Keratinocyte (primary cell): ENCODE measurements at regions not wholly inside any gene's neighbourhood (a gene's known extent, or its start where the extent isn't known, plus 50 kb on each side); places are given as distances from the start of the nearest gene placed in this dataset.

Experiments
- DNase-seq: peaks from one replicate; pipeline ENCODE4 v3.0.0-alpha.2; 2011; ENCODE audit warnings: low read depth, missing footprints, low spot score
- FAIRE-seq: peaks from 2 replicates; lab custom pipeline; 2011; peaks lifted over from hg19 to GRCh38; lab: Jason Lieb, UNC
- H2AFZ ChIP-seq: 2 replicates; pipeline ENCODE4 v1.6.0; 2012; ENCODE audit warnings: low read length, control low read depth, inconsistent platforms; ENCODE audit not compliant: control insufficient read depth
- H3K27ac ChIP-seq: 2 replicates; pipeline ENCODE4 v1.5.1; 2011; ENCODE audit warnings: low read length; ENCODE audit not compliant: control insufficient read depth, insufficient read depth
- H3K27me3 ChIP-seq: 3 replicates; pipeline ENCODE4 v1.6.0; 2011; ENCODE audit warnings: low read length; ENCODE audit not compliant: control insufficient read depth, insufficient read depth; ENCODE audit errors: extremely low read depth
- H3K36me3 ChIP-seq, 2 experiments: 2 replicates in 1 of 2; 3 replicates in 1 of 2; pipeline ENCODE4 v1.5.1; 2011; ENCODE audit warnings: low read length in 2 of 2, mild to moderate bottlenecking in 1 of 2; ENCODE audit not compliant: control insufficient read depth in 2 of 2, insufficient read depth in 2 of 2; ENCODE audit errors: extremely low read depth in 1 of 2
- H3K4me1 ChIP-seq: 3 replicates; pipeline ENCODE4 v1.5.1; 2011; ENCODE audit warnings: low read length; ENCODE audit not compliant: control insufficient read depth, insufficient read depth; ENCODE audit errors: extremely low read depth
- H3K4me2 ChIP-seq: 3 replicates; pipeline ENCODE4 v1.6.0; 2011; ENCODE audit warnings: low read depth, low read length; ENCODE audit not compliant: control insufficient read depth, insufficient read depth; ENCODE audit errors: extremely low read depth
- H3K4me3 ChIP-seq, 3 experiments: fragments of 200-600 bp in 1 of 3; sonication (generic) in 1 of 3; 2 replicates in 2 of 3; 3 replicates in 1 of 3; pipeline ENCODE4 v1.5.1; 2011 to 2016; ENCODE audit warnings: low read length in 3 of 3, mild to moderate bottlenecking in 3 of 3, control low read depth in 2 of 3, inconsistent platforms in 1 of 3, low read depth in 1 of 3, mixed read lengths in 1 of 3, mixed run types in 1 of 3, moderate library complexity in 1 of 3; ENCODE audit not compliant: control insufficient read depth in 2 of 3, insufficient read depth in 2 of 3; ENCODE audit errors: extremely low read depth in 1 of 3
- H3K79me2 ChIP-seq: 2 replicates; pipeline ENCODE4 v1.6.0; 2012; ENCODE audit warnings: low read length; ENCODE audit not compliant: control insufficient read depth, insufficient read depth
- H3K9ac ChIP-seq: 3 replicates; pipeline ENCODE4 v1.6.0; 2011; ENCODE audit warnings: low read length; ENCODE audit not compliant: control insufficient read depth, insufficient read depth; ENCODE audit errors: extremely low read depth
- H3K9me1 ChIP-seq: 3 replicates; pipeline ENCODE4 v1.6.0; 2011; ENCODE audit warnings: low read length; ENCODE audit not compliant: control insufficient read depth, insufficient read depth; ENCODE audit errors: extremely low read depth
- H3K9me3 ChIP-seq: 2 replicates; pipeline ENCODE4 v1.5.1; 2012; ENCODE audit warnings: low read depth, low read length; ENCODE audit not compliant: control insufficient read depth
- H4K20me1 ChIP-seq: 3 replicates; pipeline ENCODE4 v1.6.0; 2011; ENCODE audit warnings: low read length; ENCODE audit not compliant: control insufficient read depth, insufficient read depth; ENCODE audit errors: extremely low read depth
- EZH2 ChIP-seq: IDR thresholded peaks from one replicate; pipeline ENCODE4 v1.6.1; 2012; ENCODE audit warnings: inconsistent platforms, mild to moderate bottlenecking, low read length, moderate library complexity
- dilution Hi-C: fragments of 300-500 bp; cut with MboI; formaldehyde crosslinking; loops from one replicate; pipeline ENCODE4 v1.7.0; 2020; ENCODE audit warnings: low sequenced_read_pairs; ENCODE audit not compliant: extremely low pct_ligation_motif_present
- TF ChIP-seq, protein P1 (sequence below), 3 experiments: IDR thresholded peaks in 1 of 3; conservative IDR thresholded peaks in 1 of 3; optimal IDR thresholded peaks in 1 of 3; 2 replicates in 2 of 3; 3 replicates in 1 of 3; pipeline versions ENCODE3 to v1.5.1; 2011; ENCODE audit warnings: low read length in 3 of 3, mild to moderate bottlenecking in 3 of 3, moderate library complexity in 2 of 3, control low read depth in 1 of 3, inconsistent platforms in 1 of 3; ENCODE audit not compliant: insufficient read depth in 2 of 3; ENCODE audit errors: extremely low read depth in 1 of 3

DNA sequence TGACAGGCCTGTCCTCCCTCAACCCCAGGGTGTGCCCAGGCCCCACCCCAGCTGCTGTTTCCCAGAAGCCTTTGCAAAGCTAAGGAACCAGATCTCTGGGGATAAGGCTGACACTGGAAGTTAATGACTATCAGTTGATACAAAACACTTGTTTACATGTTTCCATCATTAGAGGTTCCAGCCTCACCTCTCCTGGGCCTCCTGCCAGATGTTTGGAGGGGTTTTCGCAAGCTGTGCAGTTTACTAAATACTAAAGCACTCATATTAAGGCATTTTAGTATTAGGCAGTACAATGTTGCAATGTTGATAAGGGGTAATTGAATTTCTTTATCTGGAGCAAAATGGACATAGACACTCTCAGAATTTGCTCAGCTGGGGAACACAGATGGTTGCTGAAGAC is 218.7 kb downstream of the INSC start:
- Histone ChIP-seq H3K27ac (no peak overlapping the region), H3K79me2 (no peaks in the 10 kb centered on the region), H2AFZ (no peak overlapping the region), H3K9ac (no peak overlapping the region), H3K4me1 (no peaks in the 10 kb centered on the region), H3K36me3 (no peaks in the 10 kb centered on the region), H3K27me3 (no peaks in the 10 kb centered on the region), H3K9me3 (no peaks in the 10 kb centered on the region), H3K4me3 (no peak overlapping the region), H3K4me2 (no peak overlapping the region), H4K20me1 (no peaks in the 10 kb centered on the region), H3K9me1 (no peaks in the 10 kb centered on the region)
- TF ChIP-seq, protein P1, sequence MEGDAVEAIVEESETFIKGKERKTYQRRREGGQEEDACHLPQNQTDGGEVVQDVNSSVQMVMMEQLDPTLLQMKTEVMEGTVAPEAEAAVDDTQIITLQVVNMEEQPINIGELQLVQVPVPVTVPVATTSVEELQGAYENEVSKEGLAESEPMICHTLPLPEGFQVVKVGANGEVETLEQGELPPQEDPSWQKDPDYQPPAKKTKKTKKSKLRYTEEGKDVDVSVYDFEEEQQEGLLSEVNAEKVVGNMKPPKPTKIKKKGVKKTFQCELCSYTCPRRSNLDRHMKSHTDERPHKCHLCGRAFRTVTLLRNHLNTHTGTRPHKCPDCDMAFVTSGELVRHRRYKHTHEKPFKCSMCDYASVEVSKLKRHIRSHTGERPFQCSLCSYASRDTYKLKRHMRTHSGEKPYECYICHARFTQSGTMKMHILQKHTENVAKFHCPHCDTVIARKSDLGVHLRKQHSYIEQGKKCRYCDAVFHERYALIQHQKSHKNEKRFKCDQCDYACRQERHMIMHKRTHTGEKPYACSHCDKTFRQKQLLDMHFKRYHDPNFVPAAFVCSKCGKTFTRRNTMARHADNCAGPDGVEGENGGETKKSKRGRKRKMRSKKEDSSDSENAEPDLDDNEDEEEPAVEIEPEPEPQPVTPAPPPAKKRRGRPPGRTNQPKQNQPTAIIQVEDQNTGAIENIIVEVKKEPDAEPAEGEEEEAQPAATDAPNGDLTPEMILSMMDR (optimal IDR thresholded peaks at IDR 0.05 in 1 of 3, IDR thresholded peaks at IDR 0.05 in 1 of 3, conservative IDR thresholded peaks at IDR 0.05 in 1 of 3; ENCODE audit: extremely low read depth in 1 of 3, insufficient read depth in 2 of 3, low read length in 3 of 3) = no peak
- no peak for TF ChIP-seq EZH2
- no peak for DNase-seq
- no peak for FAIRE-seq
- dilution Hi-C loops = no loop called here

DNA sequence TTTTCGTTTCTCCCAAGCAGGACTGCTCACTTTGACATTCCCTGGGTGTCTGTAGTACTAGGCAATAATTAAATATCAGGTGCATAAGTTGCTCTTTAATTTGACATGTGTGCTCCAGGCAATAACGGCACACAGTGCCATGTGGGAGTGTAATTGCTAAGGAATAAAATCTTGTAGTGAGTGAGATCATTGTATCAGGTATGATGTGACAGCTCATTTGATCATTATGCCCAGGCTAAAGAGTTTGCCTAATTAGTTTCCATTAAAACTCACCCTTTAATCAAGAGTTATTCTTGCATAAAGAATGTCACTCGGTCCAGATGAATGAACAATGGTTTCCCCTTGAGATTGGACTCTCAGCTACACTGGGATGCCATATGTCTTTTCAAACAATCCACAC is 220.0 kb downstream of the INSC start:
- no peaks in the 10 kb centered on the region for H3K4me1 ChIP-seq
- TF ChIP-seq EZH2 = no peak
- TF ChIP-seq, protein P1 (optimal IDR thresholded peaks at IDR 0.05 in 1 of 3, IDR thresholded peaks at IDR 0.05 in 1 of 3, conservative IDR thresholded peaks at IDR 0.05 in 1 of 3; ENCODE audit: extremely low read depth in 1 of 3, insufficient read depth in 2 of 3, low read length in 3 of 3) = no peak
- H2AFZ ChIP-seq = no peak overlapping the region
- dilution Hi-C loops = no loop called here
- FAIRE-seq (no peak), DNase-seq (no peak)
- H3K79me2 ChIP-seq = no peaks in the 10 kb centered on the region
- H3K9me3 ChIP-seq = no peaks in the 10 kb centered on the region
- H3K27ac ChIP-seq = no peak overlapping the region
- H3K9me1 ChIP-seq = no peaks in the 10 kb centered on the region
- no peak overlapping the region for H3K4me2 ChIP-seq
- H3K4me3 ChIP-seq = no peak overlapping the region
- H4K20me1 ChIP-seq = no peaks in the 10 kb centered on the region
- H3K27me3 ChIP-seq = no peaks in the 10 kb centered on the region
- H3K36me3 ChIP-seq = no peaks in the 10 kb centered on the region
- H3K9ac ChIP-seq = no peak overlapping the region
